HG02840 (cell line): ENCODE measurements at regions not wholly inside any gene's neighbourhood (a gene's known extent, or its start where the extent isn't known, plus 50 kb on each side); places are given as distances from the start of the nearest gene placed in this dataset.

Experiments used
- ATAC-seq: cut with Tn5 transposase; IDR thresholded peaks from one replicate; pipeline ENCODE4 v1.9.1; 2021; ENCODE audit warnings: mild to moderate bottlenecking, moderate library complexity, moderate number of reproducible peaks; ENCODE audit not compliant: unreplicated experiment, low FRiP score

- ATAC-seq, result no peak
Observed at GRCh38 chr5:125189531-125189941, 443.1 kb upstream of the ZNF608 start.

GRCh38 chr5:125190232-125191087 lies 444.0 kb upstream of the ZNF608 start:
- no peak for ATAC-seq

GRCh38 chr5:125194883-125195282 lies 448.4 kb upstream of the ZNF608 start:
- no peak for ATAC-seq

GRCh38 chr5:125196481-125197111 lies 450.2 kb upstream of the ZNF608 start:
- no peak for ATAC-seq

GRCh38 chr5:125197321-125197720 lies 450.9 kb upstream of the ZNF608 start:
- ATAC-seq, result no peak

GRCh38 chr5:125198270-125198974 lies 452.0 kb upstream of the ZNF608 start:
- no peak for ATAC-seq

GRCh38 chr5:125199373-125199772 lies 452.9 kb upstream of the ZNF608 start:
- no peak for ATAC-seq

- peak; percentile 76 for ATAC-seq
Observed at GRCh38 chr5:125199968-125200865, 453.8 kb upstream of the ZNF608 start.

GRCh38 chr5:125200866-125201373 lies 454.5 kb upstream of the ZNF608 start:
- no peak for ATAC-seq

GRCh38 chr5:125201446-125202052 lies 455.1 kb upstream of the ZNF608 start:
- no peak for ATAC-seq

GRCh38 chr5:125202353-125202752 lies 455.9 kb upstream of the ZNF608 start:
- ATAC-seq, result no peak

- ATAC-seq, result no peak
Observed at GRCh38 chr5:125202871-125203438, 456.5 kb upstream of the ZNF608 start.

- no peak for ATAC-seq
Observed at GRCh38 chr5:125203912-125204311, 457.5 kb upstream of the ZNF608 start.

GRCh38 chr5:125205601-125206225 lies 459.3 kb upstream of the ZNF608 start:
- ATAC-seq, result no peak

- ATAC-seq, result no peak
Observed at GRCh38 chr5:125207856-125208255, 461.4 kb upstream of the ZNF608 start.

GRCh38 chr5:125209650-125210049 lies 463.2 kb upstream of the ZNF608 start:
- ATAC-seq, result no peak

- ATAC-seq, result no peak
Observed at GRCh38 chr5:125210242-125210947, 464.0 kb upstream of the ZNF608 start.

GRCh38 chr5:125214080-125214479 lies 467.6 kb upstream of the ZNF608 start:
- ATAC-seq, result peak; percentile 73
